Upper lobe of right lung (tissue), 1 donor: ENCODE measurements at regions not wholly inside any gene's neighbourhood (a gene's known extent, or its start where the extent isn't known, plus 50 kb on each side); places are given as distances from the start of the nearest gene placed in this dataset.

Experiments used
- ATAC-seq: fragments of 200-7000 bp; cut with Tn5 transposase; one replicate; pipeline ENCODE4 v1.9.1; 2020; ENCODE audit warnings: mild to moderate bottlenecking, moderate library complexity
- DNase-seq: peaks from one replicate; pipeline ENCODE4 v3.0.0-alpha.2; 2020
- H3K27ac ChIP-seq: fragments of 200-600 bp; one replicate; pipeline ENCODE4 v1.8.0; 2022
- H3K27me3 ChIP-seq: fragments of 200-600 bp; one replicate; pipeline ENCODE4 v1.8.0; 2022; ENCODE audit warnings: mild to moderate bottlenecking
- H3K36me3 ChIP-seq: fragments of 200-600 bp; one replicate; pipeline ENCODE4 v1.8.0; 2022
- H3K4me1 ChIP-seq: fragments of 200-600 bp; one replicate; pipeline ENCODE4 v1.8.0; 2022
- H3K4me3 ChIP-seq: fragments of 200-600 bp; one replicate; pipeline ENCODE4 v1.8.0; 2022; ENCODE audit warnings: mild to moderate bottlenecking
- H3K9me3 ChIP-seq: fragments of 200-600 bp; one replicate; pipeline ENCODE4 v1.8.0; 2022
- intact Hi-C: fragments of 100-400 bp; cut with DNase I; formaldehyde crosslinking; loops from one replicate; pipeline ENCODE4 v1.11.0; 2022
- TF ChIP-seq, protein P1 (sequence below): fragments of 200-600 bp; IDR thresholded peaks from one replicate; pipeline ENCODE4 v1.8.0; 2022; ENCODE audit warnings: antibody characterized with exemption
- donor health status: DM: no; HTN: yes; CAD: no; lungs with severe emphysema.

- ATAC-seq, result no peak
- no peaks in the 10 kb centered on the region for H3K27me3 ChIP-seq
- no peaks in the 10 kb centered on the region for H3K36me3 ChIP-seq
- no peak overlapping the region for H3K4me3 ChIP-seq
- no peaks in the 10 kb centered on the region for H3K9me3 ChIP-seq
- intact Hi-C loops, result no loop called here
- H3K4me1 ChIP-seq, result no peaks in the 10 kb centered on the region
- no peak for DNase-seq
- TF ChIP-seq, protein P1, sequence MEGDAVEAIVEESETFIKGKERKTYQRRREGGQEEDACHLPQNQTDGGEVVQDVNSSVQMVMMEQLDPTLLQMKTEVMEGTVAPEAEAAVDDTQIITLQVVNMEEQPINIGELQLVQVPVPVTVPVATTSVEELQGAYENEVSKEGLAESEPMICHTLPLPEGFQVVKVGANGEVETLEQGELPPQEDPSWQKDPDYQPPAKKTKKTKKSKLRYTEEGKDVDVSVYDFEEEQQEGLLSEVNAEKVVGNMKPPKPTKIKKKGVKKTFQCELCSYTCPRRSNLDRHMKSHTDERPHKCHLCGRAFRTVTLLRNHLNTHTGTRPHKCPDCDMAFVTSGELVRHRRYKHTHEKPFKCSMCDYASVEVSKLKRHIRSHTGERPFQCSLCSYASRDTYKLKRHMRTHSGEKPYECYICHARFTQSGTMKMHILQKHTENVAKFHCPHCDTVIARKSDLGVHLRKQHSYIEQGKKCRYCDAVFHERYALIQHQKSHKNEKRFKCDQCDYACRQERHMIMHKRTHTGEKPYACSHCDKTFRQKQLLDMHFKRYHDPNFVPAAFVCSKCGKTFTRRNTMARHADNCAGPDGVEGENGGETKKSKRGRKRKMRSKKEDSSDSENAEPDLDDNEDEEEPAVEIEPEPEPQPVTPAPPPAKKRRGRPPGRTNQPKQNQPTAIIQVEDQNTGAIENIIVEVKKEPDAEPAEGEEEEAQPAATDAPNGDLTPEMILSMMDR, result no peak
- H3K27ac ChIP-seq, result no peak overlapping the region
Measured at GRCh38 chr12:91967590-91967989, 178.1 kb downstream of the BTG1 start.

DNA sequence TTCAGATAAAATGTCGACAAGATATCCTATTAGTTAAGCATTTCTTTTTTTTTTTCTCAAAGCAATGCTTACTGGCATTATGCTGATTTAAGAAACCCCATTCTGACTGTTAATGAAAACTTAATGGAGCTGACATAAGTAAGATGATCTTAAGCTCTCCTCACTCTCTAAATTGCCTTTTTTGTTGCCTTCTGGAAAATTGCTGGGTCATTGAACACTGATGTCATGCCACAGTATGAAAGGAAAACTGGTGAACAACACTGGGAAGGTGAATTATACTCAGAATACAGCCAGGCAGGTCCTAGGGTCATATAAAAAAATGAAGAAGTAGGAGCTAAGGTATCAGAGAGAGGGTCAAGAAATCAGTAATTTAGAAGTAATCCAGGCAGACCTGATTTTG is 179.9 kb downstream of the BTG1 start:
- TF ChIP-seq, protein P1, result no peak
- Histone ChIP-seq H3K4me1 (no peaks in the 10 kb centered on the region), H3K27ac (no peak overlapping the region), H3K9me3 (no peaks in the 10 kb centered on the region), H3K36me3 (no peaks in the 10 kb centered on the region), H3K4me3 (no peak overlapping the region), H3K27me3 (no peaks in the 10 kb centered on the region)
- no peak for ATAC-seq
- intact Hi-C loops, result no loop called here
- no peak for DNase-seq

- TF ChIP-seq, protein P1, result no peak
- no peaks in the 10 kb centered on the region for H3K27me3 ChIP-seq
- no peak overlapping the region for H3K27ac ChIP-seq
- DNase-seq (no peak), ATAC-seq (no peak)
- intact Hi-C loops, result no loop called here
- H3K36me3 ChIP-seq, result no peaks in the 10 kb centered on the region
- H3K4me3 ChIP-seq, result no peak overlapping the region
- H3K9me3 ChIP-seq, result no peaks in the 10 kb centered on the region
- no peaks in the 10 kb centered on the region for H3K4me1 ChIP-seq
Measured at GRCh38 chr12:91964501-91964900, 181.1 kb downstream of the BTG1 start.

DNA sequence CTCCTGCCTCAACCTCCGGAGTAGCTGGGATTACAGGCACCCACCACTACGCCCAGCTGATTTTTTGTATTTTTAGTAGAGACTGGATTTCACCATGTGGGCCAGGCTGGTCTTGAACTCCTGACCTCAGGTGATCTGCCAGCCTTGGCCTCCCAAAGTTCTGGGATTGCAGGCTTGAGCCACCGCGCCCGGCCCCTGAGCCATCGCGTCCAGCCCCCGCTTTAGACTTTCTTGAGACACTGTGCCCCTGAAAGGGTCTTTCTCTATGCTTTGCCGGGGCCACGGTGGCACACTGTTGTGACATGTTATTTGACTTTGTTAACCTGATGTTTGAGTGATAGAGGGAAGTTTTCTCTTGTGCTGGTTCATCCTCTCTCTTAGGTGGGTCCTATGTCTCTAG is 186.4 kb downstream of the BTG1 start:
- H3K4me1 ChIP-seq, result no peaks in the 10 kb centered on the region
- no peaks in the 10 kb centered on the region for H3K36me3 ChIP-seq
- DNase-seq (no peak), ATAC-seq (no peak)
- no peaks in the 10 kb centered on the region for H3K9me3 ChIP-seq
- intact Hi-C loops, result no loop called here
- no peaks in the 10 kb centered on the region for H3K27me3 ChIP-seq
- TF ChIP-seq, protein P1, result no peak
- H3K27ac ChIP-seq, result no peak overlapping the region
- no peak overlapping the region for H3K4me3 ChIP-seq

GRCh38 chr12:91958816-91959215 is 186.8 kb downstream of the BTG1 start:
- no peak overlapping the region for H3K27ac ChIP-seq
- DNase-seq, result no peak
- no peak overlapping the region for H3K4me3 ChIP-seq
- no peaks in the 10 kb centered on the region for H3K36me3 ChIP-seq
- TF ChIP-seq, protein P1, result no peak
- ATAC-seq, result no peak
- H3K4me1 ChIP-seq, result no peaks in the 10 kb centered on the region
- no peaks in the 10 kb centered on the region for H3K9me3 ChIP-seq
- intact Hi-C loops, result no loop called here
- no peaks in the 10 kb centered on the region for H3K27me3 ChIP-seq

GRCh38 chr12:91954747-91955146 is 190.9 kb downstream of the BTG1 start:
- ATAC-seq (no peak), DNase-seq (no peak)
- Histone ChIP-seq H3K4me3 (no peak overlapping the region), H3K9me3 (no peaks in the 10 kb centered on the region), H3K27me3 (no peaks in the 10 kb centered on the region), H3K4me1 (peaks cover 9% of the 10 kb centered on the region), H3K36me3 (no peaks in the 10 kb centered on the region), H3K27ac (no peak overlapping the region)
- intact Hi-C loops, result no loop called here
- TF ChIP-seq, protein P1, result no peak
